Body of pancreas (tissue), 4 donors: ENCODE measurements at regions not wholly inside any gene's neighbourhood (a gene's known extent, or its start where the extent isn't known, plus 50 kb on each side); places are given as distances from the start of the nearest gene placed in this dataset.

ENCODE experiments used
- POLR2A ChIP-seq, 3 donors: fragments of 450-650 bp; IDR thresholded peaks; one replicate each; pipeline ENCODE4 v1.6.1; 2016; ENCODE audit warnings: antibody characterized with exemption in 3 of 3, mild to moderate bottlenecking in 2 of 3
- TF ChIP-seq, protein P1 (sequence below), 7 experiments: fragments of 450-650 bp in 4 of 7; fragments of 200-600 bp in 3 of 7; sonication (generic) in 3 of 7; IDR thresholded peaks; one replicate each; pipeline ENCODE4 v1.5.1; 2016 to 2019; ENCODE audit warnings: antibody characterized with exemption in 7 of 7

DNA sequence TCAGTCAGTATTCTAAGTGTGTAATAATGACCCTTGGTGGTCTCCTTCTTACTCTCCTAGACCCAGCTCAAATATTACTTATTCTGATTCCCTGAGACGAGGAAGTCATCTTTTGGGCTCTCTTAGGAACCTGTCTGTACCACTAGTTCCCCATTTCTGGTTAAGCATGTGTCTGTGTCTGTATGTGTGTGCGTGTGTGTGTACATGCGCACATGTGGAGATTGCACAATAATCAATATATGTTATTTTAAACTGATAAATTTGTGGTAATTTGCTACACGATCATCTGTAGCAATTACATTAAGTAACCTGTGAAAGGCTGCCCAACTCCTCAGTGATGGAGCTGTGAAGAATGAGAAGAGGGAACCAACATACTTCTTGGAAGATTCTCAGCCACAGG is 132.2 kb downstream of the ASCL4 start:
- TF ChIP-seq, protein P1, sequence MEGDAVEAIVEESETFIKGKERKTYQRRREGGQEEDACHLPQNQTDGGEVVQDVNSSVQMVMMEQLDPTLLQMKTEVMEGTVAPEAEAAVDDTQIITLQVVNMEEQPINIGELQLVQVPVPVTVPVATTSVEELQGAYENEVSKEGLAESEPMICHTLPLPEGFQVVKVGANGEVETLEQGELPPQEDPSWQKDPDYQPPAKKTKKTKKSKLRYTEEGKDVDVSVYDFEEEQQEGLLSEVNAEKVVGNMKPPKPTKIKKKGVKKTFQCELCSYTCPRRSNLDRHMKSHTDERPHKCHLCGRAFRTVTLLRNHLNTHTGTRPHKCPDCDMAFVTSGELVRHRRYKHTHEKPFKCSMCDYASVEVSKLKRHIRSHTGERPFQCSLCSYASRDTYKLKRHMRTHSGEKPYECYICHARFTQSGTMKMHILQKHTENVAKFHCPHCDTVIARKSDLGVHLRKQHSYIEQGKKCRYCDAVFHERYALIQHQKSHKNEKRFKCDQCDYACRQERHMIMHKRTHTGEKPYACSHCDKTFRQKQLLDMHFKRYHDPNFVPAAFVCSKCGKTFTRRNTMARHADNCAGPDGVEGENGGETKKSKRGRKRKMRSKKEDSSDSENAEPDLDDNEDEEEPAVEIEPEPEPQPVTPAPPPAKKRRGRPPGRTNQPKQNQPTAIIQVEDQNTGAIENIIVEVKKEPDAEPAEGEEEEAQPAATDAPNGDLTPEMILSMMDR (IDR thresholded peaks at IDR 0.05) = no peak
- TF ChIP-seq POLR2A (IDR thresholded peaks at IDR 0.05) = no peak
